Naive thymus-derived CD4-positive, alpha-beta T cell (primary cell): ENCODE measurements at regions not wholly inside any gene's neighbourhood (a gene's known extent, or its start where the extent isn't known, plus 50 kb on each side); places are given as distances from the start of the nearest gene placed in this dataset.

Source experiments
- ATAC-seq: fragments of 150-1000 bp; cut with Tn5 transposase; 2 replicates; pipeline ENCODE4 v1.10.0; 2021; ENCODE audit warnings: mild to moderate bottlenecking, moderate library complexity
- CTCF ChIA-PET: fragments of 350-600 bp; sonication (Branson Sonifier 250); formaldehyde crosslinking; loops from one replicate; lab custom pipeline; 2021; ENCODE audit warnings: antibody characterized with exemption; lab: Charles Lee
- POLR2A ChIA-PET: fragments of 350-600 bp; sonication (Branson Sonifier 250); formaldehyde crosslinking; loops from one replicate; lab custom pipeline; 2021; ENCODE audit warnings: antibody characterized with exemption, inconsistent platforms; lab: Charles Lee
- DNase-seq, 9 donors: peaks; one replicate each; pipeline versions ENCODE4 v3.0.0 to v3.0.0-alpha.2; 2020 to 2022; ENCODE audit warnings: mixed read lengths in 1 of 9
- H3K27ac ChIP-seq: one replicate; pipeline ENCODE4 v1.7.0; 2013; ENCODE audit warnings: mild to moderate bottlenecking, low read depth, low read length, moderate library complexity
- H3K27me3 ChIP-seq, 2 donors: one replicate each; pipeline ENCODE4 v1.7.0; 2013; ENCODE audit warnings: low read length in 2 of 2, mild to moderate bottlenecking in 2 of 2, moderate library complexity in 2 of 2; ENCODE audit not compliant: control insufficient read depth in 2 of 2, insufficient read depth in 2 of 2
- H3K36me3 ChIP-seq, 3 experiments: 1 replicate in 2 of 3; 2 replicates in 1 of 3; pipeline ENCODE4 v1.7.0; 2013; ENCODE audit warnings: low read length in 3 of 3, mild to moderate bottlenecking in 3 of 3, moderate library complexity in 1 of 3; ENCODE audit not compliant: insufficient read depth in 3 of 3, control insufficient read depth in 2 of 3
- H3K4me1 ChIP-seq, 2 donors: one replicate each; pipeline ENCODE4 v1.7.0; 2013; ENCODE audit warnings: low read length in 2 of 2, mild to moderate bottlenecking in 2 of 2, moderate library complexity in 1 of 2; ENCODE audit not compliant: control insufficient read depth in 2 of 2, insufficient read depth in 2 of 2
- H3K4me3 ChIP-seq: 2 replicates; pipeline ENCODE4 v1.7.0; 2013; ENCODE audit warnings: mild to moderate bottlenecking, low read length
- H3K9me3 ChIP-seq, 3 experiments: 1 replicate in 2 of 3; 2 replicates in 1 of 3; pipeline ENCODE4 v1.7.0; 2013; ENCODE audit warnings: low read length in 3 of 3; ENCODE audit not compliant: control insufficient read depth in 2 of 3
- H3K27ac Mint-ChIP-seq, 9 donors: one replicate each; pipeline ENCODE4 v1.8.0; 2020 to 2022; ENCODE audit warnings: mixed read lengths in 9 of 9, mild to moderate bottlenecking in 8 of 9, moderate library complexity in 5 of 9, inconsistent platforms in 2 of 9
- H3K27me3 Mint-ChIP-seq, 5 donors: one replicate each; pipeline ENCODE4 v1.8.0; 2021 to 2022; ENCODE audit warnings: mixed read lengths in 5 of 5, mild to moderate bottlenecking in 1 of 5
- H3K36me3 Mint-ChIP-seq, 5 donors: one replicate each; pipeline ENCODE4 v1.8.0; 2020 to 2022; ENCODE audit warnings: mixed read lengths in 5 of 5, mild to moderate bottlenecking in 3 of 5, inconsistent platforms in 1 of 5
- H3K4me1 Mint-ChIP-seq, 7 donors: one replicate each; pipeline ENCODE4 v1.8.0; 2020 to 2022; ENCODE audit warnings: mixed read lengths in 7 of 7, mild to moderate bottlenecking in 3 of 7, inconsistent platforms in 1 of 7
- H3K4me3 Mint-ChIP-seq, 10 donors: one replicate each; pipeline ENCODE4 v1.8.0; 2020 to 2022; ENCODE audit warnings: mild to moderate bottlenecking in 10 of 10, mixed read lengths in 10 of 10, moderate library complexity in 6 of 10, inconsistent platforms in 2 of 10
- H3K9me3 Mint-ChIP-seq, 11 donors: one replicate each; pipeline ENCODE4 v1.8.0; 2020 to 2022; ENCODE audit warnings: mixed read lengths in 11 of 11, mild to moderate bottlenecking in 4 of 11, inconsistent platforms in 1 of 11, moderate library complexity in 1 of 11
- intact Hi-C, 2 donors: fragments of 100-400 bp; cut with micrococcal nuclease; formaldehyde crosslinking; loops; one replicate each; pipeline ENCODE4 v1.15.1; 2023

DNA sequence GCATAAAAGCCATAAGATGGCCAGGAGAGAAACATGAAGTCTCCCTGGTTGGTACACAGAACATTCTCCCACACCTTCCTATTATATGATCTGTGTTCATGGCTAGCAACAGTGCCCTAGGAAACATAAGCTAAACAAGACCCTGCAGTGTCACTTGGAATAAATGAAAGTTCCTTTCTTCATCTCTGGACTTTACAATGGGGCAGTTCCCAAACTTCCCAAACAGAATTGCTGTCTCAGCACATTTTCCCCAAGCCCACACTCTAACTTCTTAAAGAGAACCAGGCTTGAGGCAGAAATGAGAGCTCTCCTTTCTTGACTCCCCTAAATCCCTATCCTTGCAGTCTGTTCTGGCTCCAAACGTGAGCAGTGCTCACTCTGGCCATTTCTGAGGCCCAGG is 173.2 kb upstream of the CREB1 start:
- Histone ChIP-seq H3K4me1 (no peaks in the 10 kb centered on the region), H3K4me3 (no peak overlapping the region), H3K27me3 (no peaks in the 10 kb centered on the region), H3K9me3 (no peaks in the 10 kb centered on the region), H3K27ac (no peak overlapping the region), H3K36me3 (no peaks in the 10 kb centered on the region)
- H3K9me3 Mint-ChIP-seq = peaks cover 0 to 2% (median 0%) of the 10 kb centered on the region in 11 donors
- ChIA-PET CTCF (no interaction called here), POLR2A (no interaction called here)
- H3K4me1 Mint-ChIP-seq = peaks cover 0 to 14% (median 9%) of the 10 kb centered on the region in 7 donors
- H3K27me3 Mint-ChIP-seq = no peaks in the 10 kb centered on the region
- ATAC-seq = no peak
- H3K36me3 Mint-ChIP-seq = peaks cover 0 to 2% (median 0%) of the 10 kb centered on the region in 5 donors
- no peak overlapping the region for H3K4me3 Mint-ChIP-seq
- no peak for DNase-seq
- intact Hi-C loops = loop anchor here in 1 of 2 donors (10.0 kb wide), 1 partner anchor 118 kb away; no protein-coding TSS in a partner anchor
- no peak overlapping the region for H3K27ac Mint-ChIP-seq

DNA sequence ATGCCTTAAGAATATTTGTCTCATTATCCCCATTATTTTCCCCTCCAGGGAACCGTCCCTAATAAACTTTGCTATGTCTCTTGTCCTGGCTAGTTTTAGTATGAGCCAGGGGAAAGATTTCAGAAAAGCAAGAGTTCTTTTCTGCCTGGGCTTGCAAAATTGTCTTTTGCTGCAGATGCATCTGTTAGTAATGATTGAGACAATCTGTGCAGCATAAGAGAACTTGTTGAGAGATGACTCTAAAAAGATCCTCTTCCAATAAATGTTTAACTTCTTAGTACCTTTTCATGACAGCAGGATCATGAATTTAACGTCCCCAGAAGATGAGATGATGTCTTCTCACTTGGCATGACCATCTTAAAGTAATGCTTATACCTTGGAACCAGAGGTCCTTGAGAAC is 172.5 kb upstream of the CREB1 start:
- ChIA-PET POLR2A (no interaction called here), CTCF (no interaction called here)
- Histone ChIP-seq H3K36me3 (no peaks in the 10 kb centered on the region), H3K9me3 (no peaks in the 10 kb centered on the region), H3K27ac (no peak overlapping the region), H3K4me1 (no peaks in the 10 kb centered on the region), H3K27me3 (no peaks in the 10 kb centered on the region), H3K4me3 (no peak overlapping the region)
- Mint-ChIP-seq H3K4me3 (no peak overlapping the region), H3K27me3 (no peaks in the 10 kb centered on the region), H3K36me3 (peaks cover 0 to 2% (median 0%) of the 10 kb centered on the region in 5 donors), H3K27ac (no peak overlapping the region), H3K9me3 (peaks cover 0 to 2% (median 0%) of the 10 kb centered on the region in 11 donors), H3K4me1 (peaks cover 0 to 13% (median 9%) of the 10 kb centered on the region in 7 donors)
- no peak for ATAC-seq
- no peak for DNase-seq
- intact Hi-C loops = loop anchor here in 1 of 2 donors (10.0 kb wide), 1 partner anchor 118 kb away; no protein-coding TSS in a partner anchor

DNA sequence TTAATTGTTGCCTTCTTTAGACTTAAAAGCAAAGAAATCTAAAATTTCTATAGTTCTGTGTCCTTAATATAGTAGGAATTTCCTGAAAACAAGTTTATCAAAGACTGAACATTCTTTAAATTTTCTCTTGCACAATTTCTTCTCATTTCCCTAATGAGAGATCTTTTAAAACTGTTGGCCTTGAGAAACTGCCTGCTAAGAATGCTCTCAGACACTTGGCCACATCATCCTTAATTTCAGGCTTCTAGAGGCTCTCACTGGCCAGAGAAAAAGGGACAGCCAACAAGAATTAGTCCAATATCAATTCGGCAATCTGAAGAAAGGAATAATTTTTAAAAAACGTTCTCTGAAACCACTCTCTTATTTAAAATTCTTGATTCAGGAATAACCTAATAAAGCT is 167.0 kb upstream of the CREB1 start:
- intact Hi-C loops = no loop called here
- ChIA-PET CTCF (interaction anchor here (0.6 kb wide), 1 partner anchor 11 kb away, joined by 3 read pairs; no protein-coding TSS in a partner anchor), POLR2A (no interaction called here)
- Histone ChIP-seq H3K27ac (no peak overlapping the region), H3K4me3 (no peak overlapping the region), H3K36me3 (no peaks in the 10 kb centered on the region), H3K4me1 (no peaks in the 10 kb centered on the region), H3K27me3 (no peaks in the 10 kb centered on the region), H3K9me3 (no peaks in the 10 kb centered on the region)
- H3K4me1 Mint-ChIP-seq = peaks cover 0 to 3% (median 0%) of the 10 kb centered on the region in 7 donors
- no peak overlapping the region for H3K4me3 Mint-ChIP-seq
- peaks cover 0 to 2% (median 0%) of the 10 kb centered on the region in 5 donors for H3K36me3 Mint-ChIP-seq
- H3K27me3 Mint-ChIP-seq = no peaks in the 10 kb centered on the region
- H3K9me3 Mint-ChIP-seq = peaks cover 0 to 2% (median 0%) of the 10 kb centered on the region in 11 donors
- DNase-seq (no peak), ATAC-seq (no peak)
- no peak overlapping the region for H3K27ac Mint-ChIP-seq

DNA sequence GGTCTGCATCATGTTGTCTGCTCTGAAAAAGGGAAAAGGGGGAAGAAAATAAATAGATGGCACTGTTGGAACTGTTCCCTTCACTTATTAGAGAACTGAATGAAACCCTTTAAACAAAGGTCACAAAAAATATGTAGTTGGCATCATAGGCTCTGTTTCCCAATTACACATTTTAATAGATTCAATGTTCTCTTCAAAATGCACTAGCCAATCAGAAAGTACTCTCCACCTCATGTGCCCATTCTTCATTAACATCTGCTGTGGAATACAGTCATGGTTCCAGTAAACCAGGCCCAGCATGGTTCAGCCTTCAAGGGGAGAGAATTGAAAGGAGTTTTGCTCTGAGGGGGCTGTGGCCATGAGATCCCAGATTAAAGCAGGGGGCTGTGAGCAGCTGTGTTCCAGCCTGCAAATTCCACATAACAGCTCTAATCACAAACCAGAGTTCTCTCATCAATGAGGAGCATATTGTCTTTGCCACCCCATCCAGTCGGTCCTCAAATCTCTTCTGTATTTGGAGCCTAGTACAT is 165.9 kb upstream of the CREB1 start:
- POLR2A ChIA-PET = no interaction called here
- peaks cover 0 to 3% (median 0%) of the 10 kb centered on the region in 7 donors for H3K4me1 Mint-ChIP-seq
- Histone ChIP-seq H3K27ac (no peak overlapping the region), H3K4me3 (no peak overlapping the region), H3K27me3 (no peaks in the 10 kb centered on the region), H3K9me3 (no peaks in the 10 kb centered on the region), H3K36me3 (no peaks in the 10 kb centered on the region), H3K4me1 (no peaks in the 10 kb centered on the region)
- ATAC-seq (no peak), DNase-seq (no peak)
- no peak overlapping the region for H3K4me3 Mint-ChIP-seq
- H3K27ac Mint-ChIP-seq = no peak overlapping the region
- CTCF ChIA-PET = no interaction called here
- H3K27me3 Mint-ChIP-seq = no peaks in the 10 kb centered on the region
- peaks cover 0 to 2% (median 0%) of the 10 kb centered on the region in 5 donors for H3K36me3 Mint-ChIP-seq
- intact Hi-C loops = no loop called here
- H3K9me3 Mint-ChIP-seq = peaks cover 0 to 3% (median 0%) of the 10 kb centered on the region in 11 donors

DNA sequence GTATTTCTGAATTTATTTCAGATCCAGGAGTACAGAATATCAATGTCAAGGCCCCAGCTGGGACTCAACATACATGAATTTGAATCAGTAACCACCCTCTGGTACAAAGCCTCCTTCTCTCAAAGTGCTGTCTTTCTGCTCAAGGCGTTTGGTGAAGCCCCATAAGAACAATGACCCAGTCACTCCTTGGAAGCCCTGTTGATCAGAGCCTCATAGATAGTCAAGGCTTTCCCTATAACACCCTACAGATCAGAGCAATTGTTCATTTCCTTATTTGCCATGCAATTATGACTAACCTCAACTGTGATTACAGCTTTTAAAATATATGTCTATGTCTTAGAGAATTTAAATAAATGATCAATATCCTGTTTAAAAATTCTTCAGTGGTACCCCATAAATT is 159.1 kb upstream of the CREB1 start:
- POLR2A ChIA-PET = no interaction called here
- Mint-ChIP-seq H3K9me3 (peaks cover 0 to 32% (median 5%) of the 10 kb centered on the region in 11 donors), H3K4me3 (no peak overlapping the region), H3K27ac (no peak overlapping the region), H3K27me3 (no peaks in the 10 kb centered on the region), H3K4me1 (peaks cover 0 to 2% (median 0%) of the 10 kb centered on the region in 7 donors), H3K36me3 (peaks cover 0 to 10% (median 1%) of the 10 kb centered on the region in 5 donors)
- H3K36me3 ChIP-seq = no peaks in the 10 kb centered on the region
- CTCF ChIA-PET = no interaction called here
- H3K9me3 ChIP-seq = no peaks in the 10 kb centered on the region
- H3K27me3 ChIP-seq = no peaks in the 10 kb centered on the region
- no peak overlapping the region for H3K27ac ChIP-seq
- intact Hi-C loops = no loop called here
- DNase-seq (no peak), ATAC-seq (no peak)
- no peaks in the 10 kb centered on the region for H3K4me1 ChIP-seq
- no peak overlapping the region for H3K4me3 ChIP-seq

DNA sequence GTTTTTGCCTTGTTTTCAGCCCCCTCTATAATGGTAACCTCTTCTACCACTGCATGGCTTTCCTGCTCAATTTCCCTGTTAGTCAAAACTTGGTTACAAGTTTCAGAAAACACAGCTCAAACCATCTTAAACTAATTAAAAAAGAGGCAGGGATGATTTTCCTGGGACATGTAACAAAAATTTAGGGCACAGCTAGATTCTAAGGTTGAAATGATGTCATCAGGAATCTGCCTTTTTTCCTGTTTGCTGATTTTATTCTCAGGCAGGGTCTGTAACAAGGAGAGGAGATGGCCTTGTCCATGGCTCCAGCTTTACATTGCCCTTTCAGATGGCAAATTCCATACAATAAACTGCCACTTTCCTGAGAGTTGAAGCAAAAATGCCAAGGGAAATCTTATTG is 157.9 kb upstream of the CREB1 start:
- Histone ChIP-seq H3K27me3 (no peaks in the 10 kb centered on the region), H3K4me3 (no peak overlapping the region), H3K4me1 (no peaks in the 10 kb centered on the region), H3K9me3 (no peaks in the 10 kb centered on the region), H3K27ac (no peak overlapping the region), H3K36me3 (no peaks in the 10 kb centered on the region)
- H3K27me3 Mint-ChIP-seq = no peaks in the 10 kb centered on the region
- H3K27ac Mint-ChIP-seq = no peak overlapping the region
- no peak for ATAC-seq
- CTCF ChIA-PET = interaction anchor here (0.6 kb wide), 1 partner anchor 168 kb away, joined by 3 read pairs; no protein-coding TSS in a partner anchor
- no peak for DNase-seq
- POLR2A ChIA-PET = no interaction called here
- intact Hi-C loops = no loop called here
- no peak overlapping the region for H3K4me3 Mint-ChIP-seq
- peaks cover 0 to 13% (median 1%) of the 10 kb centered on the region in 5 donors for H3K36me3 Mint-ChIP-seq
- H3K9me3 Mint-ChIP-seq = peaks cover 0 to 44% (median 12%) of the 10 kb centered on the region in 11 donors
- peaks cover 0 to 2% (median 0%) of the 10 kb centered on the region in 7 donors for H3K4me1 Mint-ChIP-seq

DNA sequence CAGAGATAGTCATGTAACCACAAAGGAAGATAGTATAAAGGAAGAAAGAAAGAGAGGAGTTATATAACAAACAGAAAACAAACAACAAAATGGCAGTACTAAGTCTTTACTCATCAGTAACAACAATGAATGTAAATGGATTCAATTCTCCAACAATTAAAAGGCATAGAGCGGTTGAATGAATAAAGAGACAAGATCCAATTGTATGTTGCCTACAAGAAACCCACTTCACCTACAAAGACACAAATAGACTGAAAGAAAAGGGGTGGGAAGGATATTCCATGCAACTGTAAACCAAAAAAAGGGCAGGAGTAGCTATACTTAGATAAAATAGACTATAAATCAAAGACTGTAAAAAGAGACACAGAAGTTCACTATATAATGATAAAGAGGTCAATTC is 157.3 kb upstream of the CREB1 start:
- peaks cover 0 to 16% (median 3%) of the 10 kb centered on the region in 5 donors for H3K36me3 Mint-ChIP-seq
- Histone ChIP-seq H3K4me1 (no peaks in the 10 kb centered on the region), H3K4me3 (no peak overlapping the region), H3K27me3 (no peaks in the 10 kb centered on the region), H3K9me3 (no peaks in the 10 kb centered on the region), H3K27ac (no peak overlapping the region), H3K36me3 (no peaks in the 10 kb centered on the region)
- H3K27me3 Mint-ChIP-seq = no peaks in the 10 kb centered on the region
- peaks cover 0 to 2% (median 0%) of the 10 kb centered on the region in 7 donors for H3K4me1 Mint-ChIP-seq
- peaks cover 0 to 50% (median 19%) of the 10 kb centered on the region in 11 donors for H3K9me3 Mint-ChIP-seq
- DNase-seq (no peak), ATAC-seq (no peak)
- no peak overlapping the region for H3K4me3 Mint-ChIP-seq
- ChIA-PET POLR2A (no interaction called here), CTCF (no interaction called here)
- no peak overlapping the region for H3K27ac Mint-ChIP-seq
- intact Hi-C loops = no loop called here
